ENCODE measurements at regions not wholly inside any gene's neighbourhood (a gene's known extent, or its start where the extent isn't known, plus 50 kb on each side); places are given as distances from the start of the nearest gene placed in this dataset.

- H3K4me3 ChIP-seq: no peak overlapping the region
- intact Hi-C loops (cut with DNase I; ENCODE audit: low total_unique reads): no loop called here
- 70 to 86% (median 74%) methylated on average over 2 of the region's 2 CpGs for WGBS, 5 donors
- no peak for DNase-seq
- TF ChIP-seq POLR2A (IDR thresholded peaks at IDR 0.05): no peak
- TF ChIP-seq POLR2AphosphoS5 (IDR thresholded peaks at IDR 0.05): no peak
- TF ChIP-seq CTCF (IDR thresholded peaks at IDR 0.05): no peak
- TF ChIP-seq EP300 (IDR thresholded peaks at IDR 0.05): no peak
- no peaks in the 10 kb centered on the region for H3K4me1 ChIP-seq
- H3K36me3 ChIP-seq: no peaks in the 10 kb centered on the region
- no peaks in the 10 kb centered on the region for H3K27me3 ChIP-seq
- H3K27ac ChIP-seq: no peak overlapping the region
- no peaks in the 10 kb centered on the region for H3K9me3 ChIP-seq
Measured at GRCh38 chr5:33258553-33258952, 182.2 kb upstream of the TARS1 start.

GRCh38 chr5:33260098-33260497 is 180.7 kb upstream of the TARS1 start:
- no peak for TF ChIP-seq POLR2AphosphoS5 (IDR thresholded peaks at IDR 0.05)
- no peak for TF ChIP-seq EP300 (IDR thresholded peaks at IDR 0.05)
- TF ChIP-seq CTCF (IDR thresholded peaks at IDR 0.05): no peak
- no peak for TF ChIP-seq POLR2A (IDR thresholded peaks at IDR 0.05)
- WGBS, 5 donors: 86 to 90% (median 88%) methylated on average over 2 of the region's 2 CpGs
- Histone ChIP-seq H3K4me1 (no peaks in the 10 kb centered on the region), H3K27ac (no peak overlapping the region), H3K36me3 (no peaks in the 10 kb centered on the region), H3K27me3 (no peaks in the 10 kb centered on the region), H3K4me3 (no peak overlapping the region), H3K9me3 (peaks cover 0 to 10% (median 0%) of the 10 kb centered on the region in 4 donors)
- no peak for DNase-seq
- intact Hi-C loops (cut with DNase I; ENCODE audit: low total_unique reads): no loop called here

- H3K27me3 ChIP-seq: no peaks in the 10 kb centered on the region
- TF ChIP-seq EP300 (IDR thresholded peaks at IDR 0.05): no peak
- H3K27ac ChIP-seq: no peak overlapping the region
- peaks cover 0 to 10% (median 0%) of the 10 kb centered on the region in 4 donors for H3K9me3 ChIP-seq
- H3K36me3 ChIP-seq: no peaks in the 10 kb centered on the region
- WGBS, 5 donors: 87 to 95% (median 88%) methylated on average over 2 of the region's 2 CpGs
- no peaks in the 10 kb centered on the region for H3K4me1 ChIP-seq
- no peak for DNase-seq
- H3K4me3 ChIP-seq: no peak overlapping the region
- intact Hi-C loops (cut with DNase I; ENCODE audit: low total_unique reads): no loop called here
Measured at GRCh38 chr5:33261305-33261704, 179.5 kb upstream of the TARS1 start.

- Histone ChIP-seq H3K36me3 (no peaks in the 10 kb centered on the region), H3K4me1 (no peaks in the 10 kb centered on the region), H3K27me3 (no peaks in the 10 kb centered on the region), H3K9me3 (peaks cover 0 to 10% (median 0%) of the 10 kb centered on the region in 4 donors), H3K27ac (no peak overlapping the region), H3K4me3 (no peak overlapping the region)
- intact Hi-C loops (cut with DNase I; ENCODE audit: low total_unique reads): no loop called here
- WGBS, 5 donors: 73 to 79% (median 77%) methylated on average over 2 of the region's 2 CpGs
- DNase-seq: no peak
- TF ChIP-seq POLR2AphosphoS5 (IDR thresholded peaks at IDR 0.05) (no peak), POLR2A (IDR thresholded peaks at IDR 0.05) (no peak), CTCF (IDR thresholded peaks at IDR 0.05) (no peak), EP300 (IDR thresholded peaks at IDR 0.05) (no peak)
Measured at GRCh38 chr5:33261747-33262146, 179.0 kb upstream of the TARS1 start.

- H3K4me3 ChIP-seq: no peak overlapping the region
- H3K36me3 ChIP-seq: no peaks in the 10 kb centered on the region
- H3K9me3 ChIP-seq: peaks cover 0 to 10% (median 0%) of the 10 kb centered on the region in 4 donors
- TF ChIP-seq POLR2A (IDR thresholded peaks at IDR 0.05) (no peak), CTCF (IDR thresholded peaks at IDR 0.05) (no peak), EP300 (IDR thresholded peaks at IDR 0.05) (no peak), POLR2AphosphoS5 (IDR thresholded peaks at IDR 0.05) (no peak)
- intact Hi-C loops (cut with DNase I; ENCODE audit: low total_unique reads): no loop called here
- H3K27me3 ChIP-seq: no peaks in the 10 kb centered on the region
- WGBS, 5 donors: 77 to 96% (median 85%) methylated on average over 1 of the region's 1 CpG
- H3K4me1 ChIP-seq: no peaks in the 10 kb centered on the region
- H3K27ac ChIP-seq: no peak overlapping the region
- no peak for DNase-seq
Measured at GRCh38 chr5:33267801-33268200, 173.0 kb upstream of the TARS1 start.

Data from stomach (tissue), 8 donors.